GM18870 (cell line): ENCODE measurements at regions not wholly inside any gene's neighbourhood (a gene's known extent, or its start where the extent isn't known, plus 50 kb on each side); places are given as distances from the start of the nearest gene placed in this dataset.
A peak's percentile ranks its signal among the peaks of the same experiment; 100 is the strongest.
"Not testable (repeated sequence)": the region's sequence is repeated elsewhere in the genome, so short reads cannot be mapped to it uniquely, and the experiment has no call there.

ENCODE experiments used
- ATAC-seq: cut with Tn5 transposase; IDR thresholded peaks from one replicate; pipeline ENCODE4 v1.9.1; 2021; ENCODE audit warnings: moderate library complexity; ENCODE audit not compliant: unreplicated experiment

DNA sequence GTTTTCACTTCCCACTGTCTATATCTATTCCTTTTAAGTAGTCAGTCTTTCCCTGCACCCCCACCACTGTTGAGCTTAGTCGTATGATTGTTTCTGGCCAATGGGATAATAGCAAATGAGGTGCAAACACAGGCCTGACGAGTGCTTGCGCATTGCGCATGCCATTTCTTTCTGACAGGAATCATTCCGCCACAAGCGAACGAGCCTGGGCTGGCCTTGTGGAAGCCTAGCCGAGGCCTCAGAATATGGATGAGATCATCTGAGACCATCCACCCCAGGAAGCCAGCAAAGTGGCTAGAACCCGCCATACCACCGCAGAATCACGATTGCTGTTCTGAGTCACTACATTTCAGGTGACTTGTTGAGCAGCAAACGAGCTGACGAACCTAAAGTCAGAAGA is 52.2 kb upstream of the PRL start:
- no peak for ATAC-seq

DNA sequence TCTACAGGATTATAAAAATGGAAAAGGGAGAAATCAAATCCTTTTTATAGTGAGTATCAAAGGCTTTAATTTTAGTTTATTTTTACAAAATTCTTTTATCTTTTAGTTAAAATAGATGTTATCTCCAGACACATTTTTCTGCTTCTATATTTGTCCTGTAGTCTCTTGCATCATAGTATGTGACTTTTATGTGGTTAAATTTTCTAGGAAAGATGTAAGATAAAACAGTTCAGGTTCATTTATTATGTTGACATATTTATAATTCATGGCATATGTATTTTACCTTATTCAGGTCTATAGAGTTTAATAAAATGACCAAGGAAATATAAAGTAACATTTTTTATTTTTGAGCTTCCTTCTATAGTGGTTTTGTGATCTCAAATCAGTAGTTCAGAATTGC is 52.7 kb upstream of the PRL start:
- ATAC-seq, result no peak

DNA sequence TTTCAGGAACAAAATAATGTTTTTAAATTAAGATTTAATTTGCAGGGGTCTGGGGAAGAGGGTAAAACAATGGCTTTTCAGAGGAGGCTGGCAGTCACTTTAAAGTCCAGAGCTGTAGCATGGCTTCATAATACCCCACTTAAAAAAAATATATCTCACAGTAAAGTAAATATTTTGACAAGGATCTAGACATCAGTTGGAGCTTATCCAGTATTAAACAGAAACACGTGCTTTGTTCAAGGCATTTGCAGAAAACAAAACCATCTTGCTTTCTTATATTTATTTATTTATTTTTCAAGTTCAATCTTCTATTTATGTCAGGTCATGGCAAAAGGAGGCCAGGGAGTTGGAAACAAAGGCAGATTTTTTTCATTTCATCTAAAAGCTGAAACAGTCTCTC is 53.3 kb upstream of the PRL start:
- ATAC-seq, result no peak

DNA sequence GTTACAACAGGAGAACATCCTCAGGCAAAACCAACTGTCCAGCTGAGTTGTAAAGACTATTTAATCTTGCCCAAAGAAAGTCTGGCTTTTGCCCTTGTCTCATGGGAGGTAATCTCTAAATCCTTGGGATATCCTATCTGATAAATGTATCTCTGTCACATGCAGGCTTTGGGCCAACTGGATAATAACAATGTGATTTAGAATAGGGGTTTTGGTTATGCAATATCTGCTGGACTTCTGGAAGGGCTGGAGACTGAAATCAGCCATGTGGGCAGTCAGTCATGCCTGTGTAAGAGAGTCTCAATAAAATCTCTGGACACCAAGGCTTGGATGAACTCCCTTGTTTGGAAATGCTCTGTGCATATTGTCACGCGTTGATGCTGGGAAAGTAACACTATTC is 56.3 kb upstream of the PRL start:
- no peak for ATAC-seq

DNA sequence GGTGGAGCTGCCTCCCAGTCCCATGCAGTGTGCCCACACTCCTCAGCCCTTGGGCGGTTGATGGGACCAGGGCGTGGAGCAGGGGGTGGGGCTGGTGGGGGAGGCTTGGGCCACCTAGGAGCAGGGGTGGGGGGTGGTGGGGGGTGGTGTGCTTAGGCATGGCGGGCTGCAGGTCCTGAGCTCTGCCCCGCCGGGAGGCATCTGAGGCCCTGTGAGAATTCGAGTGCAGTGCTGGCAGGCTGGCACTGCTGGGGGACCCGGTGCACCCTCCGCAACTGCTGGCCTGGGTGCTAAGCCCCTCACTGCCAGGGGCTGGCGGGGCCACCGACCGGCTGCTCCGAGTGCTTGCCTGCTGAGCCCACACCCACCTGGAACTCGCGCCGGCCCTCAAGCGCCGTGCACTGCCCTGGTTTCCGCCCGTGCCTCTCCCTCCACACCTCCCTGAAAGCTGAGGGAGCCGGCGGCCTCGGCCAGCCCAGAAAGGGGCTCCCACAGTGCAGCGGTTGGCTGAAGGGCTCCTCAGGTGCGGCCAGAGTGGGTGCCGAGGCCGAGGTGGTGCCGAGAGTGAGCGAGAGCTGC is 59.6 kb upstream of the PRL start:
- ATAC-seq, result no peak

DNA sequence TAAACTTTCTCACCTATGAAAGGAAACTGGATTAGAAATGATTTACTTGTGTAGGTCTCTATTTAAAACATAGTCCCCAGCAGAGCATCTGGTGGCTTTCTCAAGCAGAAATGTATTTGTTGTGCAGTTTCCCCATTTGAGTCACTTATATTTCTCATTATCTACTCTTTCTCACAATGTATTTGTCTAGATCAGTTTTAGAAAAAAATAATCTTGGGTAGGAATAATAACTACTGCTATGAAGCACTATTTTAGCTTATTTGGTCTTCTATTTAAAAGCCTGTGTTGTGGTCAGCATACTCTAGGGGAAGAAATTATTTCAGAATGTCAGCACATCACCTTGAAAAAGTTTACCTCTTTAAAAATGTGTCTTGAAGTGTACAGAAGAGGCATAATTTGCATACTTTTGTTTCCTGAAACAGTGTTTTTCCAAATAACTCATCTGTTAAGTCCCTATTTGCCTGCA is 60.9 kb upstream of the PRL start:
- ATAC-seq, result peak; percentile 89

DNA sequence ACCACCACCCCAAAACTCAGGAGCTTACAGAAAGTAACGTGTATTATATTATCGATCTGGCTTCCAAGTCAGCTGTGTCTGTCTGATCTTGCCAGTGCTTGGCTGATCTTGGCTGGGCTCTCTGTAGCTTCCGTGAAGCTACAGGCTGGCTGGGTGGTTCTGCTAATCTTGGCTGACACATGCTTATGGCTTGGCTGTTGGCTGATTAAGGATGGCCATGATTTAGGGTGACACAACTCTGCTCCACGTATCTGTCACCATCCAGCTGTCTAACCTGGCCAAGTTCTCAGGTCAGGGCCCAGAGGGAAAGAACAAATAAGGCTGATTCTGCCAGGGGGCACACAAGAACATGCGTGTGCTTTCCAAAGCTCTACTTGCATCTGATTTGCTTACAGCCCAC is 64.7 kb upstream of the PRL start:
- ATAC-seq, result no peak

DNA sequence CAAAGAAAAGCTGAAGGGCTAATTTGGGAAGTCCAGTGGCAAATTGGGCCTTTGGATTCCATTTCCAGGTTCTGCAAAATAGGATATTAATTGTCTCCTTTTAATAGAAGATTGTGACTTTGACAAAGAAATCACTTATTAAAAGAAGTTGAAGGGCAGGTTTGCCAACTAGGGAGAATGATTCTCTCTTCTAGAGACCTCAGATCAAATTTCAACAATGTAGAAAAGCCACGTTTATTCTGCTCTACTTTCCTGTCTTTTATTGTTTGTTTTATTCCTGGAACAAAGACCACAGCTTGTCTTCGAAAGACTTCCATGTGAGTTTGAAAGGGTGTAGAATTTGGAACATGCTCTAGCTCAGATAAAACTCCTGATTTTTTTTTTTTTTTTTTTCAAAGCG is 65.5 kb upstream of the PRL start:
- ATAC-seq, result no peak

DNA sequence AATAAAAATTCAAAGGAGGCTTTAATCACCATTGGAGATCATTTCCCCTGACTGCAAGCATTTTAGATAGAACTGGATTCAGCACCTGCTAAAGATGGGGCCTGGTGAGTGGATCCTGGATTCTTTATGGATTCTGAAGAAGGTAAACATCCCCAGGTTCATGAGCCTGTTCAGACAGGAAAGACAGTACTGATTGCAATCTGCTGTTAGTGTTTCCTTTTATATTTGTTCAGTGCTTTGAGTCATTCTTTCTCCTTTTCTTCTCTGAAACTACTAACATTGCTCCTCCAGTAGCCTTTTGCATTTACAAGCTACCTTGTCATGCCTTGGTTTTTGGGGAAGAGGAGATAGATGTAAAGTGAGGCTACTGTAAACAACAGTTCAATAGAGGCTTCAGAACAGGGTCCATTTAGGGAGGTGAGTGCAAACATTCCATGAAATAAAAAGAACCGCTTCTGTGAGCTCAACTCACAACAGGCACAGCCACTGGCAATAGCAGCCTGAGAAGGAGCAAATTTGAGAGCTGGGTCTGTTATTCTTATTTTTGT is 66.4 kb upstream of the PRL start:
- no peak for ATAC-seq

DNA sequence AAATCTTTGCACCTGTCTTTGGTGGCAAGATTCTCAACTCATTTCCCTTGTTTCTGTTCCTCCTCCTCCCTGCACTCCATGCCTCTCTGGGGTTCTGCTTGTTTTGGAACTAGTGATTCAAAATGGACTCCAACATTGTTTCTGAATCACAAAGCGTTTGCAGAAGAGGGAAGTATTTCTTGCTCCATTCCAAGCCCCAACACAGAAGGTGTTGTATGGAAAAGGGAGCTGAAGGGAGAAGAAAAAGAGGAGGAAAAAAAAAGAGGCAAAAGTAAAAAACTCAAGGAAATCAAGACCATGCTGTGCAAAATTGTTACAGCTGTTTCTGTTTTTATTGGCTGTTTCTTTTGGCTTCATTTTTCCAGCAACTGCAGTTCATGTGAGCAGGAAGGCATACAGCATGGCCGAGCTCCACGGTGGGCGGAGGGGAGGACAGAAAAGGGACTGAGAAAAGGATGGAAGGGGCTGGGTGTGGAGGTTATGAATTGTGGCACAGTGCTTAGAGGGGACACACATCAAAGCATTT is 66.9 kb upstream of the PRL start:
- no peak for ATAC-seq

DNA sequence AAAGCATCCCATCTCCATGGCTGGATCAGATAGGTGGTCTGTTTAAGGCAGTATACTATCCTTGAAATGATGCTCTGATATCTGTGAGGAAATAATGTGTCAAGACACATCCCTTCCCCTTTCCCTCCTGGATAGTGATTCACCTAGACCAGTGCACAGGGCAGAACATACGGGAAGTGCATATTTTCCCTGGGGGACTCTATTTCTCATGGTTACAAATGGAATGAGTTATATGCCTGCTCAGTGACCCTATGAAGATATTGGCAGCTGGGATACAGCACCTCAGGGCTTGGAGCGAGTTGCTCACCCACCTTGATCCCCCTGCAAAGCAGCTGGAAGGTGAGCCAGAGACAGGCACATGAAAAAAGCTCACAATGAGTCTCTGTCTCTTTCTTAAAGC is 67.5 kb upstream of the PRL start:
- no peak for ATAC-seq

DNA sequence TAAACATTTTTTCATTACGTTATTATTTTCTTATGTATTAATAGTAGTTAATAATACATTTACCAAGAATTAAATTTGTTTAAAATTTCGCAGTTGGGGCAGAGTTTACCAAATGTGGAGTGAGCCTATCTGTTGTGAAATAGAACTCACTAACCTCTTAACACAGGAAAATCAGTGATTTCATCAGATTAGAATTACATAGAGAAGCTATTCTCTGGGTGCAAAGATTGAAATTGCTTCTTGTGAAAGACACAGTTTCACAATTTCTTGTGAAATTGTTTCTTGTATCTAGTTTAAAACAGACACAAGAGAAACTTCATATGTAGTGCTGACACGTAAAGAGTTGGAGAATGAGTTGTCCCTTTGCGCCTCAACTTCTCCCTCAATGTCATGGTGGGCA is 69.4 kb upstream of the PRL start:
- ATAC-seq, result no peak

DNA sequence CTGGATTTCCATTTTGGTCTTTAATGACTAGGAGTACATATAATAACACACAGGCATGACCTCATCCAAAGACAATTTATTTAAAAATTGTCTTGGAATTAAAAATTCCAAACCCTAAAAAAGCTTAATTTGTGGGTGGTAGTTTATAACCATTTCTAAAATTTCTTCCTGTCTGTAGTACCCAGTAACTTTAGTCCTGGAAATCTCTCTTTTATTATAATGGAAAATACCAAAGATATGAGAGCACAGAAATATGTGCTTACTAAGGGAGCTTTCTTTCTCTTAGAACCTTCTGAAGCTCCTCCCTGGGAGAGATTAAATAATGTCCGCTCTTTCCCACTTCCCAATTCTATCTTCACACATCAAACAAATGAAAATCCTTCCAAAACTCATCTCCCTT is 70.5 kb upstream of the PRL start:
- no peak for ATAC-seq

DNA sequence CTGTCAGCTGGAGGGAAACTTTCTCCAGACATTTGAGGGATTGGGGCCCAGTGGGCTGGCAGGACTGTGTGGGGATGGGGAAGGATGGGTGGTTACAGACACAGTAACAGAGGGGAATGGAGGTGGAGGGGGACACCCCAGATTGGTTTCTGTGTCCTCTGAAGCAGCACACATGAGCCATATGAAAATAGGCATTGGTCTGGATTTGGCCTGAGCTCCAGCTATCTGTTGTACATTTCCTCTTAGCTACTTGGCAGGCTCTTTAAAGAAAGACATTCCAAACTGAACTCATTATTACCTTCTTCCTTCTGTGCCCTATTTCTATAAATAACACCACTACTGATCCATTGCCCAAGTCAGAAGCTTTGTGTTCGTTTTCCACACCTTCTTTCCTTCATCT is 72.0 kb upstream of the PRL start:
- ATAC-seq, result no peak

DNA sequence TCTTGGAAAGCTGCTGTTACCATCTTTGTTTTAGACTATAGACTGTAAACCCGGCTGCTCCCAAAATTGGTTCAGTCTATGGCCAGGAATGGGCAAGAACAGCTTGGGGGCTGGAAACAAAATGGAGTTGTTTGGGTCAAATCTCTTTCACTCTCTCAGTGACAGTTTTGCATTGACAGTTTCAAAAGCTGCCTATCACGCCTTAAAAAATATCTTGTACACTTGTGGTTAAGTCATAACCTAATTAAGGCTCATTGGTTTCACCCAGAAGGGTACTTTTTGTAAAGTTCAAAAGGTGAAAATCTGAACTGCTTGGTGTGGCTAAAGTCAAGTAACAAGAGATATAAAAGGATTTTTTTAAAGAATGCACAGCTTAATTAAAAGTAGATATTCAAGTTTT is 76.1 kb upstream of the PRL start:
- peak; percentile 97 for ATAC-seq

DNA sequence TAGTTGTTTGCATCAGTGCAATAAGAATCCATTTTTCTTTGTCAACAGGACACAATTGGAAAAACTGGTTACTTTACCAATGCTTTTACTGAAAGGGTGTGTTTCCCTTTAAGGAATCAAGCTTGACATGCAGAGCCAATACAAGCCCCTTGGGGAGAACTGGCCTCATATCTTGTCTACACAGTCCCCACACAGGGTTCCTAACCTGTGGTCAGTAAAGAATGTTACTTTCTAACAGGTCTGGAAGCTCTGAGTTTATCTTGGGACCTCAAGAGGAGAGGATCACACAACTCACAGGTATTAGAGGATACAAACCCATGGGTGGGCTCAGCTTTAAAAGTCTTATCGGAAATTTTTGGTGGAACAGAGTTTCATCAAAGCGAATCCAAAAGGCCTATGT is 78.1 kb upstream of the PRL start:
- not testable (repeated sequence) for ATAC-seq

DNA sequence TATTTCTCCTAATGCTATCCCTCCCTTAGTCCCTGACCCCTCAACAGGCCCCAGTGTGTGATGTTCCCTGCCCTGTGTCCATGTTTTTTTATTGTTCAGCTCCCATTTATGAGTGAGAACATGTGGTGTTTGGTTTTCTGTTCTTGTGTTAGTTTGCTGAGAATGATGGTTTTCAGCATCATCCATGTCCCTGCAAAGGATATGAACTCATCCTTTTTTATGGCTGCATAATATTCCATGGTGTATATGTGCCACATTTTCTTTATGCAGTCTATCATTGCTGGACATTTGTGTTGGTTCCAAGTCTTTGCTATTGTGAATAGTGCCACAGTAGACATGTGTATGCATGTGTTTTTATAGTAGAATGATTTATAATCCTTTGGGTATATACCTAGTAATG is 79.5 kb upstream of the PRL start:
- not testable (repeated sequence) for ATAC-seq

DNA sequence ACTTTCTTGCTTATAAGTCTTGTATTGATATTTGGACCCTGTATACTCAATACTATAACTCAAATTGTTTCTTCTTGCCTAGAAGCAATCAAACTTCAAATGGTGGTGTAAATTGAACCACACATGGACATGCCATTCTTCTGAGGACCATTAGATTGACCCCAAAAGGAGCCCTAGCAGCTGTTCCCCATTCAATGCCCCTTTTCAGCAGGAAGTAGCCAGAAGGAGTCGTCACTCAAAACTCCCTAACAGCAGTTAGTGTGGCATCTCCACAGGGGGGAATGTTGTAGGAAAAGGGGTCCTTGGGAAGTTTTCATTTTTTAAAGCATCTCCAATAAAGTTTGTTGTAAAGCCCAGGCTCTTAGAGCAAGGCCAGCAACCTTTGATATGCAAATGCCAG is 81.7 kb upstream of the PRL start:
- not testable (repeated sequence) for ATAC-seq

DNA sequence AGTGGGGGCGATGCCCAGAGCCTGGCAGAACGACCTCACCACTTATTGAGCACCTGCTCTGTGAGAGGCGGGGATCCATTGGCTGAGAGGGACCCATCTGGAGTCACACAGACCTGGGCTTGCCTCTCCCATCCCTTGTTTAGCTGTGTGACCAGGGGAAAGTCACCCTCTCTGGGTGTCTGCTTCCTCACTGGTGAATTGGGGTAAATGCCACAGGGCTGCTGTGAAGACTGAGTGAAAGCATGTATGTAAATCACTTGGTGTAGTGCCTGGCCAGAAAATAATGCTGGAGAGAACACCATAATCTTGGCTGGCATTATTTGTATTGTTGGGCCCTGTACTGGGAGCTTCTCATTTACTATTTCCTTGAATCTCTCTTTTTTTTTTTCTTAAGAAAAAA is 83.4 kb upstream of the PRL start:
- ATAC-seq, result no peak

DNA sequence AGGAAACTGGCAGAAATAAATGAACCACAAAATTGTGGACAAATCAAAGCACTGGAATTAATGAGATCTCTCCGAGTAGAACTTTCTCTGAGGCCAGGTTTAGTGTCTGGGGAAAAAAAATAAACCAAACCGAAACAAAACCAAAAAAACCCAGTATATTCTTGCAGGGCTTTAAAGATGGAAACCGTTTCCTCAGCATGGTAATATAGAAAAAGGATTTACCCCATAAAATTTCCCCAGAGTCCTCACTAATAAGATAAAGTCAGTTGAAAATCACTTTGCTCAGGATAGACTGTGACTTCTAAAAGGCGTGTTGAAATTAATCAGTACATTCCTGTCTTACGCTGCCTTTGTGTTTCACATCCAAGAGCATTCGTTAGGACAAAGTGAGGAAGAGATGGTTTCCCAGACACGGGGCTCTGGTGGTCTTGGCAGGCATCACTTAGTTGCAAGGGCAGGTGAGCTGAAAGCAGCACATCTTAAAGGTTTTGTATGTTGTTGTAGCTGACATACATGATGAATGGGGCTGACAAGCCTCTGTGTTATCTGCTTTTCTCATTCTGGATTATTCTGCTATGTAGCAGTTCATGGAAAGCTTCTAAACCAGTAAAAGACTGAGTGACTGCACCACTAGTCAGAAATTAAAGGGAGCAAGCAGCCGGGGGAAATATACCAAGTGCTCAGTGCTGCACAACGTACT is 85.2 kb upstream of the PRL start:
- ATAC-seq, result no peak

DNA sequence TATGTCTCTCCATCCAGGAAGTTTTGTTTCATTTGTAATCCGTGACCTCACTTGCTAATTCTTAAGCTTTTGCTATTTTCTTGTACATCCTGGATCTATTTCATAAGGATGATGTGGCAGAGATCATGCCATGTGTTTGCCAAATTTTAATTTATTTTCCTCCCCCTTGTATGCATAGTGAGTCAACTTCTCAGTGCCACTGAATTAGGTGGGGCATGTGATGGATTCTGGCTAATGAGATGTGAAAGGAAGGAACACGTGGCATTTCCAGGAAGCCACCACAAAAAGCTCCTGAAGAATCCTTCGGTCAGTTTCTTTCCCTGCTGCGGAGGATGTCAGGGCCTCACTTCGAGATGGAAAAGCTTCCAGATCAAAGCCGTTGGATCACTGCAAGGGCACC is 86.2 kb upstream of the PRL start:
- no peak for ATAC-seq

DNA sequence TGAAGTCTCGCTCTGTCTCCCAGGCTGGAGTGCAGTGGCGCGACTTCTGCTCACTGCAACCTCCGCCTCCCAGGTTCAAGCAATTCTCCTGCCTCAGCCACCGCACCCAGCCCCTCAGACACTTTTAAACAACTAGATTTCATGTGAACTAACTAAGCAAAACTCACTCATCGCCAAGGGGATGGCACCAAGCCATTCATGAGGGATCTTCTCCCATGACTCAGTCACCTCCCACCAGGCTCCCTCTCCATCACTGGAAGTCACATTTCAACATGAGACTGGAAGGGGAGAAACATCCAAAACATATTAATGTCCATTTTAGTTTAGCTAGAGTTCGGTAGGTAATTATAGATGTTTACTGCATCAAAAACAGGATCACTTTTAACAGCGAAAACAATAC is 95.9 kb upstream of the PRL start:
- no peak for ATAC-seq

DNA sequence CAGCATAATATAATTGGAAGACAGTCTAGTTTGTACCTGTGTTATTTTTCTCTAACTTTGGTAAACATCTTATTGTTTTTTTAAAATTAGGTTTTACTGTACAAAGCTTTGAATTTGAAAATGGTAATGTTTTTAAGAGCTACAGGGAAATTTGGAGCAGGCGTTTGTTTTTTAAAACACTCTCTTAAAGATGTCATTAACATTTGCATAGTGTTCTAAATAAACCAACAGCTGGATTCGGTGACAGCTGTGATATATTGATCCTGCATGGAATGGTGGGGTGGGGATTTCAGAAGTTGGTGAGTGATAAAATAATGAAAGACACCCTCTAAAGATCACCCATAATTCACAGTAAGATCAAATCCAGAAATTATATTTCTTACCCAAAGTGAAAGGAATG is 97.9 kb upstream of the PRL start:
- no peak for ATAC-seq
